HUES6 (cell line): ENCODE measurements at regions not wholly inside any gene's neighbourhood (a gene's known extent, or its start where the extent isn't known, plus 50 kb on each side); places are given as distances from the start of the nearest gene placed in this dataset.

Experiments
- H3K27ac ChIP-seq: 2 replicates; pipeline ENCODE4 v1.7.0; 2013; ENCODE audit warnings: low read depth, mild to moderate bottlenecking, low read length, inconsistent platforms
- H3K27me3 ChIP-seq: 2 replicates; pipeline ENCODE4 v1.6.1; 2013; ENCODE audit warnings: low read length; ENCODE audit not compliant: control insufficient read depth, insufficient read depth
- H3K36me3 ChIP-seq: 2 replicates; pipeline ENCODE4 v1.6.1; 2013; ENCODE audit warnings: low read length; ENCODE audit not compliant: control insufficient read depth, insufficient read depth
- H3K4me1 ChIP-seq: 2 replicates; pipeline ENCODE4 v1.6.1; 2013; ENCODE audit warnings: low read length; ENCODE audit not compliant: control insufficient read depth, insufficient read depth
- H3K4me3 ChIP-seq: 2 replicates; pipeline ENCODE4 v1.5.1; 2013; ENCODE audit warnings: low read depth, low read length
- H3K9ac ChIP-seq: one replicate; pipeline ENCODE4 v1.6.1; 2013; ENCODE audit warnings: mild to moderate bottlenecking, low read length
- H3K9me3 ChIP-seq: 2 replicates; pipeline ENCODE4 v1.6.1; 2013; ENCODE audit warnings: low read depth, low read length; ENCODE audit not compliant: control insufficient read depth, insufficient read depth

DNA sequence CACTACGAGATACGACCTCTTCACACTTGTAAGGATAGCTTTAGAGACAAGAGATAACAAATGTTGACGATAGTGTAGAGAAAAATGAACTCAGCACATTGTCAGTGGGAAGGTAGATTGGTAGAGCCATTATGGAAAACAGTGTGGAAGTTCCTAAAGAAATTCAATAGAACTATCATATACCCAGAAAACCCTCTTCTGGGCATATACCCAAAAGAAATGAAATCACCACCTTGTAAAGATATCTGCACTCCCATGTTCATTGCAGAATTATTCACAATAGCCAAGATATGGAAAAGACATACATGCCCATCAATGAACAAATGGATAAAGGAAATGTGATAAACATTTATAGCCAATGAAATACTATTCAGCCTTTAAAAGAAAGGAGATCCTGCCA is 499.8 kb upstream of the TBX3 start:
- H3K9ac ChIP-seq: no peak overlapping the region
- H3K4me3 ChIP-seq: no peak overlapping the region
- H3K27me3 ChIP-seq: no peaks in the 10 kb centered on the region
- H3K36me3 ChIP-seq: no peaks in the 10 kb centered on the region
- no peaks in the 10 kb centered on the region for H3K4me1 ChIP-seq
- no peak overlapping the region for H3K27ac ChIP-seq
- peaks cover 10% of the 10 kb centered on the region for H3K9me3 ChIP-seq

- H3K36me3 ChIP-seq: no peaks in the 10 kb centered on the region
- H3K4me3 ChIP-seq: no peak overlapping the region
- H3K27me3 ChIP-seq: no peaks in the 10 kb centered on the region
- no peaks in the 10 kb centered on the region; the same call in 1 of the 2 replicates for H3K4me1 ChIP-seq
- H3K9ac ChIP-seq: no peak overlapping the region
- H3K27ac ChIP-seq: no peak overlapping the region
- H3K9me3 ChIP-seq: no peaks in the 10 kb centered on the region
Measured at GRCh38 chr12:115177899-115178298, 493.9 kb upstream of the TBX3 start.

DNA sequence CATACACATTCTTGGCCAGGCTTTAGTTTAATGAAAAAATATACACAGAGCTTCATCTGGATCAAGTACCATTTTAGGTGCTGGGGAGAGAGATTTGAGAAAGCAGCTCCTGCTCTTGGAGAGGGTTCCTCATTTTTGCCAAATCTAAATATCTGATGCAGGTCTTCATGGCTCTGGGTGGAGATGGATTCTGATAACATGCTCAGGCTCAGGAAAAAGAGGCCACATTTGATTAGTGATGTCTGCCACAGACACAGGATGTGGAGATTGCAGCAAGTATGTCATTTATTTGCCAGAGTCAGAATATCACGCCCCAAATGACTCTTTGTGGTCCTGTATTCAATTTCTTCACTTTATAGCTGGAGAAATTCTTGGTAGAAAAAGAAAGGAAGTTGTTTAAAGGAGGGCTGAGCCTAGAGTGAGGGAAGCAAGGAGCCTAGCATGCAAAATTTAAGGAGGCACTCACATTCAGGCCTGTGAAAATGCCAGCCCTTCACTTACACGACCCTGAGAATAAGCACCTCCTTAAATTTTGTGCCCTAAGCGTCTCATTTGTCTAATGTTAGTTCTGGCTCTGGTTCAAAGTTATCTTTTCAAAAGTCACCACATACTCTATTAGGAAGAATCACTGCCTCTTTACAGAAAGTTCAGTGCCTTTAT is 492.9 kb upstream of the TBX3 start:
- H3K36me3 ChIP-seq: no peaks in the 10 kb centered on the region
- no peaks in the 10 kb centered on the region for H3K27me3 ChIP-seq
- no peak overlapping the region for H3K27ac ChIP-seq
- H3K9ac ChIP-seq: no peak overlapping the region
- H3K4me3 ChIP-seq: no peak overlapping the region
- no peaks in the 10 kb centered on the region for H3K9me3 ChIP-seq
- H3K4me1 ChIP-seq: no peaks in the 10 kb centered on the region; the same call in 1 of the 2 replicates

DNA sequence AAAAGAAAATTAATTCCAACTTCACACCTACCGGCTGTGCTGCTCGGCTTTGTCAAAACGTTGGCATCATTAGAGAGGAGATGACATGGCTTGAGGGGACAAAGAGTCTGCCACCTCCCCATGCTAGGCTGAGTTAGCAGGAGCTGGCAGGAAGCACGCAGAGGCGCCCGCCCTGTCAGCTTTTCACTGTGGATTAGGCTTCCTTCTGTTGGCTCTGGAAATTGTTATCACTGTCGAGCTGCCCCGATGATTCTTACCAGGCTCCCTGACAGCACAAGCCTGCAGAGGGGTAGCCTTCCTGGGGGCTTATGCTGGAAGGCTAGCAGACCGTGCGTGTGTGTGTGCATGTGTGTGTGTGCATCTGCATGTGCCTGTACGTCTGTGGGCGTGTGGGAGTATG is 490.9 kb upstream of the TBX3 start:
- Histone ChIP-seq H3K27ac (no peak overlapping the region; the same call in 1 of the 2 replicates), H3K9ac (no peak overlapping the region), H3K27me3 (no peaks in the 10 kb centered on the region), H3K4me3 (no peak overlapping the region), H3K36me3 (no peaks in the 10 kb centered on the region), H3K9me3 (no peaks in the 10 kb centered on the region), H3K4me1 (no peaks in the 10 kb centered on the region; the same call in 1 of the 2 replicates)

GRCh38 chr12:115172521-115172920 is 488.5 kb upstream of the TBX3 start:
- Histone ChIP-seq H3K9me3 (no peaks in the 10 kb centered on the region), H3K27ac (no peak overlapping the region), H3K4me1 (no peaks in the 10 kb centered on the region; the same call in 1 of the 2 replicates), H3K9ac (no peak overlapping the region), H3K36me3 (no peaks in the 10 kb centered on the region), H3K4me3 (no peak overlapping the region), H3K27me3 (no peaks in the 10 kb centered on the region)

DNA sequence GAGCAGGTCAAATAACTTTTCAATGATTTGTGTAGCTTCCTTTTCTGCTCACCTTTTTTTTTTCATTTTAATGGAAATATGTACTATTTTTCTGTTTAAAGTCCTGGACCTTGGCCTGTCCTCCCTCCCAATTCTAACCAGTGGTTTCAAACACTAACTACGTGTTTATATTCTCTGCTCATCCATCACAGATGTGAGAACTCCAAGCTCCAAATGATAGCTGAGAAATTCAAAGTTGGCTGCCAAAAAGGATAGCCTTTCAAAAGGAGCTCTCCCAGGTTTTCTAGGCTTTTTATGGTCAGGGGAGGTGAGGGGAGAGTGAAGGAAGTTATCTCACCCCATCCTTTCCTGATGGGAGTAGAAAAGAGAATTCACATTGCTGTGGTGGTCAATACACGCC is 486.0 kb upstream of the TBX3 start:
- Histone ChIP-seq H3K4me3 (no peak overlapping the region), H3K4me1 (no peaks in the 10 kb centered on the region; the same call in 1 of the 2 replicates), H3K36me3 (no peaks in the 10 kb centered on the region), H3K9ac (no peak overlapping the region), H3K27ac (no peak overlapping the region), H3K9me3 (no peaks in the 10 kb centered on the region), H3K27me3 (no peaks in the 10 kb centered on the region)

- no peaks in the 10 kb centered on the region; the same call in 1 of the 2 replicates for H3K4me1 ChIP-seq
Measured at GRCh38 chr12:115166698-115167315, 482.8 kb upstream of the TBX3 start.

GRCh38 chr12:115163710-115164109 is 479.7 kb upstream of the TBX3 start:
- Histone ChIP-seq H3K9me3 (no peaks in the 10 kb centered on the region), H3K27ac (no peak overlapping the region), H3K27me3 (no peaks in the 10 kb centered on the region), H3K36me3 (no peaks in the 10 kb centered on the region), H3K4me1 (peaks cover 11% of the 10 kb centered on the region; the same call in 1 of the 2 replicates), H3K9ac (no peak overlapping the region), H3K4me3 (no peak overlapping the region)

More at GRCh38 chr12:115166698-115167315, 482.8 kb upstream of the TBX3 start:
- H3K9me3 ChIP-seq: no peaks in the 10 kb centered on the region
- H3K36me3 ChIP-seq: no peaks in the 10 kb centered on the region
- H3K27me3 ChIP-seq: no peaks in the 10 kb centered on the region
- no peak overlapping the region for H3K27ac ChIP-seq
- H3K4me3 ChIP-seq: no peak overlapping the region
- H3K9ac ChIP-seq: no peak overlapping the region

DNA sequence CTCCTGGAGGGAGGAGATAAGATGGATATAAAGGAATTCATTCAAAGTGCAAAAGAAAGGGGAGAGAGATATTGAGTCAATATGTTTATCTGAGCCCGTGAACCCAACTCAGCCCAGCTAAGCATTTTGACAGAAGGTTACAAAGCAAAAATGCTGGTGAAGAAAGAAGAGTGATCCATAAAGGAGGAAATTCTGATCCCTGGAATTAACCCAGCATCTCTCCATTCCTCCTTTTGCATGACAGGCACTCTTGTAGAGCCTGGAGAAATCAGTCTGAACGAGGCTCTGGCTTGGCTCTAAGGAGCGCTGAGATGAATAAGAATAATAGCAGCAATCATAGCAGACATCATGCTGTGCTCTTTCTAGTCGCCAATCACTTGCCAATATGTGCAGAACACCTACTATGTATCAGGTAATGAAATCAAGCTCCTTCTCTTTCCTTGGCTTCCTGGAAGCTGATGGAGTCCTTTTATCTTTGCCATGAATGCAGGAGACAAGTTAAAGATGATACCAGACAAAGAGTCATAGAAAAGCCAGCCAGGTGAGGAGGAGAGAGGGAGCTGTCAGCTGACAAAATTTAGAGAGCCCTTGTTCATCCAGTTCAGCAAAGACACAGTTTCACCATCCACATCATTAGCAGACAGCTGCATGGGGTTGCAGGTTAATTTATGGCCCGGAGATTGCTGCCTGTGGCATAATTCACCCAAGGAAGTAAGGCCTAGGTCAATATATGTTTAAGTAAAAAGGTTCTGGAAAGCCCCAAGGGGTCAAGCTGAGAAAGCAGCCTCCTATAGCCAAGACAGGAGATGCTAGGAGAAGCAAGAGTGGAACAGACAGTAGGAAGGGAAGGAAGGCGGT is 476.5 kb upstream of the TBX3 start:
- no peaks in the 10 kb centered on the region for H3K9me3 ChIP-seq
- no peak overlapping the region for H3K27ac ChIP-seq
- H3K27me3 ChIP-seq: no peaks in the 10 kb centered on the region
- no peak overlapping the region for H3K9ac ChIP-seq
- H3K4me3 ChIP-seq: no peak overlapping the region
- H3K4me1 ChIP-seq: peaks cover 19% of the 10 kb centered on the region
- no peaks in the 10 kb centered on the region for H3K36me3 ChIP-seq

- Histone ChIP-seq H3K4me1 (peaks cover 20% of the 10 kb centered on the region), H3K27me3 (no peaks in the 10 kb centered on the region), H3K27ac (peak overlapping the region; percentile 20; the same call in 1 of the 2 replicates), H3K4me3 (no peak overlapping the region), H3K36me3 (no peaks in the 10 kb centered on the region), H3K9ac (no peak overlapping the region), H3K9me3 (no peaks in the 10 kb centered on the region)
Measured at GRCh38 chr12:115158816-115159215, 474.8 kb upstream of the TBX3 start.
